GM18873 (cell line): ENCODE measurements at regions not wholly inside any gene's neighbourhood (a gene's known extent, or its start where the extent isn't known, plus 50 kb on each side); places are given as distances from the start of the nearest gene placed in this dataset.
"Not testable (repeated sequence)": the region's sequence is repeated elsewhere in the genome, so short reads cannot be mapped to it uniquely, and the experiment has no call there.

Experiments
- ATAC-seq: cut with Tn5 transposase; IDR thresholded peaks from one replicate; pipeline ENCODE4 v1.9.1; 2021; ENCODE audit warnings: mild to moderate bottlenecking, moderate library complexity, moderate number of reproducible peaks; ENCODE audit not compliant: unreplicated experiment, low FRiP score

GRCh38 chr14:44730860-44731259 lies 223.8 kb upstream of the FSCB start:
- ATAC-seq, result no peak

GRCh38 chr14:44721395-44721794 lies 214.3 kb upstream of the FSCB start:
- ATAC-seq, result not testable (repeated sequence)

DNA sequence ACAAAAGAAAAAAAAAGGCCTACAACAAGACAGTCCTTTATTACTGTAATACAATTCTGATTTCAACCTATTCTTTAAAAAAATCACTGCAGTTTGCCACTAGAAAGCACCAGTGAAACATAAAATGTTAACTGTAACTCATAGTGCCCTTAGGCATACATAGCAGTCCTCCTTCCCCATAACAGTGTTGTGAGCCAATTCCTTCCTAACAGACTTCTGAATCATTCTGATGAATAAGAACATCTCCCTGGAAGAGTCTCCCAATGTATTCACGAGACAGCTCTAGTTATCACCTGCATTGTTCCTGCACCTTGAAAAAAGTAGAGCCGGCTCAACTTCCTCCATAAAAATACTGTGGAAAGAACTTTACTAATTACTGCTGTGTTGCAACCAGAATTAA lies 213.6 kb upstream of the FSCB start:
- ATAC-seq, result no peak

- no peak for ATAC-seq
Measured at GRCh38 chr14:44712024-44712815, 205.1 kb upstream of the FSCB start.

DNA sequence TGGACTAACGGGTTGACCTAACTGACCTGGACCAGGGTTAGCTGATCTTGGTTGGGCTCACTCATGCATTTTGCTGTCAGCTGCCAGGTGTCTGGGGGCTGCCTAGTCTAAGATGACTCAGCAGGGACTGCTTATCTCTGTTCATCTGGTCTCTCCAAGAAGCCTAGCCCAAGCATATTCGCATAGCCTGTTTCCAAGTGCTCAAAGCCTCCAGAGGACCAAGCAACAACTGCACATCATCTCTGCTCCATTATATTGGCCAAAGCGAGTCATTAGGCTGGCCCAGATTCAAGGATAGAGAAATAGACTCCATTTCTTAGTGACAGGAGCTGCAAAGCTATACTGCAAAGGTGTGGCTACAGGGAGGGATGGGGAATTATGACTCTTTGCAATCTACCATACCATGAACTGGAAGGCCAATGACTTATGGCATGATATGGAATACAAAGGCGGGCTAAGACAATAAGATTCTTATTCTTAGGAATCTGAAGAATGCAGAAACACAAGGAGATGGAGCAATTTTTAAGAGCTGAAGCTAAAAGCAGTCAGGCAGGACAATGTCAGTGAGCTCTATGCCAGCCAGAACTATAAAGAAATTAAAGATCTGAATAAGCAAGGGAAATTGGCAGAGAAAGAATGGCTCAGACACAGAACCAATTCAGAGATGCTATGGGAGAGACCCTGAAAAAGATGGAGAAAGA lies 194.6 kb upstream of the FSCB start:
- ATAC-seq, result no peak

DNA sequence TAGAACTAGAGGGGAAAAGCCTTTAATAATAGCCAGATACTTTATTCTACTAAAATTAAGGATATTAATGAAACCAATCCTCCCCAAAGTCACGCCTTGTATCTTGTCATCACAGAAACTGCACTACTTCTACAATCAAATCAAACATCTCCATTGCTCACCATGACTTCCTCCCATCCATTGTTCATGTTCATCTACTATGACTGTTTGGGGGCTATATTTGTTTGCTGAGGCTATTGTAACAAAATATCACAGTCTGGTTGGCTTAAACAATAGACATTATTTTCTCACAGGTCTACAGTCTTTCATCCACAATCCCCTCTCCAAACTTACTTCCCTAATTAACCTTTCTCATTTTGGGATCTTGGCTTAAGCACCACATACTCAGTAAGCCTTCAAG lies 193.6 kb upstream of the FSCB start:
- ATAC-seq, result no peak

GRCh38 chr14:44700184-44700583 lies 193.1 kb upstream of the FSCB start:
- ATAC-seq, result no peak

DNA sequence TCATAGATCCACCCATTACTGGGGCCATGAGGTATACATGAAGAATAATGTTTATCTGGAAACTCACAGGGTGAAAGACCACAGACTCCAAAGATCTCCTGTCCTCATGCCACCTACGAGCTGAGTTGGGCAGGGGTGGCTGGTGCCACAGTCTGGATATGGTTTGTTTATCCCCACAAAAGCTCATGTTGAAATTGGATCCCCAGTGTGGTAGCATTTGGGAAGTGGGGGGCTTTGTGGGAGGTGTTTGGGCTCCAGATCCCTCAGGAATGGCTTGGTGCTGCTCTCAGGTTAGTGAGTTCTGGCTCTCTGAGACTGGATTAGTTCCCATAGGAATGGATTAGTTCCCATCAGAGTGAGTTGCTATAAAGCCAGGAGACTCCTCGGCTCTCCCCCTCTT lies 192.3 kb upstream of the FSCB start:
- no peak for ATAC-seq

- ATAC-seq, result no peak
Measured at GRCh38 chr14:44669496-44669895, 162.4 kb upstream of the FSCB start.

- ATAC-seq, result no peak
Measured at GRCh38 chr14:44663136-44663535, 156.1 kb upstream of the FSCB start.

DNA sequence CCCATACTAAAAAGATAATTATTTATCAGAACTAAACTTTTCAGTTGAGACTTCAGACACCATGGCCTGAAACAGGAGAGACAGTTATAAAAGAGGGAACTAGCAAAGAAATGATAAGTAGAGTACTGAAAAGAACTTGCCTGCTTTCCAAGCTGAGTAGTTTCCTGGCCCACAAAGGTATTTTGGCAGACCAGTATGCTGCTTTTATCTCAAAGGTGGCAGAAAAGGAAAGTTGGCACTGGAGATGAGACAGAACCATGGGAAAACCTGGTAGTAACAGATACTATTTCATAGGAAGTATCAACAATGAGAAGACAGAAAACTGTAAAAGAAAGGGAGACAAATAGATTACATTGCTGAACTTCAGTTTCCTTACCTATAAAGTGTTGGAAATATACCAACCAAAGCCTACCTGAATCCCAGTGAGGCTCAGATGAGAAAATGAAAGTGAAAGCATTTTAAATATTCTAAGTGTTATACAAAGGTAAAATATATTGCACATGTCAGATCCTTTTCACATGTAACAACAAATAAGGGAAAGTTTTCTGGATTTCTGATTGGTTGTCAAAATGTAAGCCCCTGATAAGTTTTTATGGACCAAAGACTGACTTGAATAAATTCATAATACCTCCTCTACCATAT lies 155.3 kb upstream of the FSCB start:
- no peak for ATAC-seq

DNA sequence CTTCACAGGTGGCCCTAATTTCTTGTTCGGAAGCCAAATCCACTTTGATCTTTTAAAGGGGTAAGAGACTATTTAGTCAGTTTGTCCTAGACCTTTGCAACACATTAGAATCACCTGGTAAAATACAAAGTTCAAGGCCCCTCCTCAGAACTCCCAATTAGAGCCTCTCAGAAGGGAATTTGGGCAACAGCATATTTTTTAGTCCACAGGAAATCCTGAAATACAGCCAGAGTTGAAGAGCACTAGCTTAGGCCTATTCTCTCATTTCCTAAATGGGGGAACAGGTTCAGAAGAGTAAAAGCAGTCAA lies 151.3 kb upstream of the FSCB start:
- no peak for ATAC-seq

- ATAC-seq, result no peak
Measured at GRCh38 chr14:44657696-44658388, 150.8 kb upstream of the FSCB start.

DNA sequence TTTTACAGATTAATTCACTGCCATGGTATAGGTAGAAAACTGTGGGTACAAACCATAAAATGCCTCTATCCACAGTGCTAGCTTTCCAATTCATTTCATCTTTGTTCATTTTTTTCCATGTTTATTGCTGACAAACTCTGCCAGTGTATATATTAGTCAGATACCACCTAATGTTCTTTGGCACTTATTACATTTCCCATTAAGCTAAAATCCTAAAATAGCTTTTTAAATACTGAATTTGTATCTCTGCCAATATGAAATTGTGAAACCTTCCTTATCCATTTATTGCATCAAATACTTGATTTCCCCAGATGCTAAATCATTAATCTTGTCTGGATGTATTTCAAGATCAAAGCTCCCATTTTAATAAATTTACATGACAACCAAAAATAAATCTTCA lies 150.1 kb upstream of the FSCB start:
- ATAC-seq, result no peak

DNA sequence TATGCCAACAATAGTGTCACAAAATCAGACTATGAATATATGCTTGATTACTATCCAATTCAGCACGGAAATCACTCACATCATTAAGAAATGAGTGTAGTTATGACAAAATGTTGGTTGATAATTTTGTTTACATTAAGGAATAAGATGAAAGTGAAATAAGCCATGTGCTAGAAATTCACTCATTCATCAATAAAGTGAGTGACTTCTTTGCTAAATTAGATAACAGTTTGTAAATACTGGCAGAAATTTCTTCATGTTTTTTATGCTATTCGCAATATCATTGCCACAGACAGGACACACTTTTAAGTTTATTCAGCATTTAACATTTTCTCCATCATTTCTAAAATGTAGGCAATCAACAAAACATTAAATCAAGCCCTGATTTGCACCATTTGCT lies 147.5 kb upstream of the FSCB start:
- ATAC-seq, result no peak

GRCh38 chr14:44653641-44654040 lies 146.6 kb upstream of the FSCB start:
- no peak for ATAC-seq

- no peak for ATAC-seq
Measured at GRCh38 chr14:44652640-44653039, 145.6 kb upstream of the FSCB start.

DNA sequence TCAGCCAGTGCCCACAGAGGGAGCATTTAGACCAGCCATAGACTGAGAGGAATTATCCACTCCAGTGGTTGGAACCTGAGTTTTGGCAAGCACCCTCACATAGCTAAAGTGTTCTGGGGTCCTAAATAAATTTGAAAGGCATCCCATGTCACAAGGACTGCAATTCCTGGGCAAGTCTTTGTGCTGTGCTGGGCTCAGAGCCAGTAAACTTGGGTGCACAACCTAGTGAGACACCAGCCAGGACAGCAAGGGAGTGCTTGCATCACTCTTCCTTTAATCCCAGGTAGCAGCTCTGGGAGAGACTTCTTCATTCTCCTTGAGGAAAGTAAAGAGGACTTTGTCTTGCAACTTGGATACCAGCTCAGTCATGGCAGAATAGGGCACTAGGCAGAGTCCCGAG lies 142.0 kb upstream of the FSCB start:
- no peak for ATAC-seq

GRCh38 chr14:44640416-44640815 lies 133.3 kb upstream of the FSCB start:
- ATAC-seq, result no peak

DNA sequence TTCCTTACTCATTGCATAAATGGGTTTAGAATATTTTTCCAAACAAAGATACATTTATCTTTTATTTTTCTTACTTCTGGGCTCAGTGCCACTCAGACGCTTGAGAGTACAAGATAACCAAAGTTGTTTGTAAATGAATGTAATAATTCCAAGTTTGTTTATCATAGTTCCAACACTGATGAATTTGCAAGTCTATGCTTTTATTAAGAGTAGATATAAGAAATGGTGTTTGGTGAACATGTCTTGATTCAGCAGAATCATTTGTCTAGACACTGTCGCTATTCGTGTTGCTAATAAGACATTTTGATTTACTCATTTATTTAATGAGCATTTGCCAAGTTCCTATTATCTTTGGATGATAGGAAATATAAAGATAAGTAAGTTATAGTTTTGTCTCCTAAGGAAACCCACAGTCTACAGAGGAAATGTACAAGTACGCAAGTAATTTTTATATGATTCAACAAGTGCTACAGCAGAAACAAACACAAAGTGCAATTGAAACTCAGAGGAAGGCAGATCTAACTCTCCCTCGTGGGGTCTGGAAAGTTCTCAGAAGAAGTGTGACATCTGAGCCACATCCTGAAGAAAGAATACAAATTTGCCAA lies 132.8 kb upstream of the FSCB start:
- ATAC-seq, result no peak

- ATAC-seq, result no peak
Measured at GRCh38 chr14:44634692-44635091, 127.6 kb upstream of the FSCB start.
